WTC11 (cell line): ENCODE measurements at regions not wholly inside any gene's neighbourhood (a gene's known extent, or its start where the extent isn't known, plus 50 kb on each side); places are given as distances from the start of the nearest gene placed in this dataset.

Experiments
- AFF4 ChIP-seq: sonication (generic); formaldehyde crosslinking; IDR thresholded peaks from 2 replicates; pipeline ENCODE4 v1.8.1; 2023; ENCODE audit warnings: mild to moderate bottlenecking, missing genetic modification reagents, borderline replicate concordance
- CTCF ChIP-seq: fragments of 200-600 bp; IDR thresholded peaks from 2 replicates; pipeline ENCODE4 v1.8.0; 2022; ENCODE audit warnings: antibody characterized with exemption
- JAZF1 ChIP-seq: fragments of 250-450 bp; sonication (Bioruptor Pico); IDR thresholded peaks from 2 replicates; pipeline ENCODE4 v1.9.0; 2021; ENCODE audit warnings: moderate library complexity, mild to moderate bottlenecking, inconsistent platforms
- NR1H2 ChIP-seq: sonication (generic); formaldehyde crosslinking; IDR thresholded peaks from 2 replicates; pipeline ENCODE4 v1.9.0; 2021; ENCODE audit warnings: mild to moderate bottlenecking, moderate library complexity, missing genetic modification reagents
- SMAD3 ChIP-seq: sonication (generic); formaldehyde crosslinking; IDR thresholded peaks from 2 replicates; pipeline ENCODE4 v1.8.0; 2022; ENCODE audit warnings: missing genetic modification reagents, mild to moderate bottlenecking, borderline replicate concordance
- USF1 ChIP-seq: sonication (generic); formaldehyde crosslinking; IDR thresholded peaks from 2 replicates; pipeline ENCODE4 v1.8.0; 2022; ENCODE audit warnings: mild to moderate bottlenecking, missing genetic modification reagents
- ZNF281 ChIP-seq: sonication (generic); formaldehyde crosslinking; IDR thresholded peaks from 2 replicates; pipeline ENCODE4 v1.8.0; 2023; ENCODE audit warnings: mild to moderate bottlenecking, missing genetic modification reagents

- TF ChIP-seq CTCF, result no peak
- TF ChIP-seq ZNF281 (CRISPR knock-in tag), result no peak
- no peak for TF ChIP-seq USF1 (CRISPR knock-in tag)
- TF ChIP-seq NR1H2 (CRISPR knock-in tag), result no peak
- no peak for TF ChIP-seq SMAD3 (CRISPR knock-in tag)
- no peak for TF ChIP-seq AFF4 (CRISPR knock-in tag)
- no peak for TF ChIP-seq JAZF1 (CRISPR knock-in tag)
Measured at GRCh38 chr4:182066037-182066436, 177.2 kb upstream of the TENM3 start.
